Stimulated activated CD8-positive, alpha-beta memory T cell treated with anti-CD3 and anti-CD28 coated beads, Interleukin-4, amount 100 ng/mL, for 1 hour (primary cell): ENCODE measurements at regions not wholly inside any gene's neighbourhood (a gene's known extent, or its start where the extent isn't known, plus 50 kb on each side); places are given as distances from the start of the nearest gene placed in this dataset.

Experiments used
- DNase-seq, 2 donors: peaks; one replicate each; pipeline ENCODE4 v3.0.0-alpha.2; 2020; ENCODE audit warnings: low read depth in 2 of 2, low spot score in 1 of 2

DNA sequence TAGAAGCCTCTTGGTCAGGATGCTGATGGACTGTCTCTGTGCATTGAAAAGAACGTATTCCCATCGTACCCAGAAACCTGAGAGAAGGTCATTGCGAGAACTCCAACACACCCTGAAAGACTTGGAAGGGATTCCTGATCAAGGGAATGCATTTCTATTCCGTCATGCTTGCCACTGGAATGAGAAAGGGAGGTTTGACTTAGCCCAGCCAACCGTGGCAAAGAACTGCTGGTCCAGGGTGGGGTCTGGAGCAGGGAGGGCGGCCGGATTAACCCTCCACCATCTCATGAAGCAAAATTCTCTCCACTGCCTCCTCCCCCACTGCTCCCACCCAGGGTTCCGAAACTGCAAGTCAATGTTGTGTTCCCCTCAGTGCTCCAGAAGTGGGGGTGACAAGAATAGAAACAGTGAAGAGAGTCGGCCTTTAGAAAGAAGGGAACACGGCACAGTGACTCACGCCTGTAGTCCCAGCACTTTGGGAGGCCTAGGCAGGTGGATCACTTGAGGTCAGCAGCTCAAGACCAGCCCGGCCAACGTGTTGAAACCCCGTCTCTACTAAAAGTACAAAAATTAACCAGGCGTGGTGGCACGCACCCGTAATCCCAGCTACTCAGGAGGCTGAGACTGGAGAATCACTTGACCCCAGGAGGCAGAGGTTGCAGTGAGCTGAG is 137.5 kb upstream of the MGMT start:
- DNase-seq = no peak

DNA sequence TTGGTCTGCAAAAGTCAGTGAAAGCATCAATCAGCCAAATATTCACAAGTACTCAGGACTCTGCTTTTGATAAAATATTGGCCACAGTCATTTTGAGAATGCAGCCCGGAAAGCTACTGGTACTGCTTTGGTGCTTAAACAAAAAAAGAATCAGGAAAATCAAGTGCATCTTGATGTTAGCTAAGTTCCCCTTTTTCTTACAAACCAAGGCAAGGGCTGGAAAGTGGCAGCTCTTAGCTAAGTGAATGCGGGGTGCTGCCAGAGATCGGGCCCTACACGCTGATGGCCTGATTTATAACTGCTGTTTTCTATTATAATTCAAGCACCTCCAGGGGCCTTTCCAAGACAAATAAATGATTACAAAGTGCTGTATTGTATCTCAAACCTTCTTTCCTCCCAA is 136.8 kb upstream of the MGMT start:
- DNase-seq = no peak

DNA sequence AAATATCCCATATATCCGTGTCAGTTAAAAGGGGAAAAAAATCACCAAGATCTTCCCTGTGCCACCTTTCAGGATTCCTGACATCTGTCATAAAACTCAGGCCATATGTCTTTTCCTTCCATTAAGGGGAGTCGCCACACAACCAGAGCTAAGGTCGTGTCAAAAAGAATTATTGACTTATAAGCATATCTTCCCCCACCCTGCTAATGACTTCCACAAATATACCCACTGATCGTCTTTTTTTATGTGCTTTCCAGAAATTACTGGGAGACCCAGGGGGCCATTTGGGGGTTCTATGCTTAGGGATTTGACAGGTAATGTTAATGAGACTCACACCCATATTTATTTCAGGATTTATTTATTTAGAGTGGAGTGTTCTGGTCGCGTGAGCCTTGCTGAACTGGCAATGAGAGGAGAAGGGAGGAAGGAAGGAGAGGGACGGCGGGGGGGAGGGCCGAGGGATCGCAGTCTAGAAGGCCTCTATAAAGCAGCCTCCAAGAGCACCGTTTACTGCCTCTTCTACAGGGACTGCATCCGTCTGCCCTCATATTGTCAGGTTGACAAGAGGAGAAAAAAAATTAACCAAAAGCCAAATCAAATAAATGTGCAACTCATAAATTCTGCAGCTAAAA is 135.7 kb upstream of the MGMT start:
- DNase-seq = no peak

DNA sequence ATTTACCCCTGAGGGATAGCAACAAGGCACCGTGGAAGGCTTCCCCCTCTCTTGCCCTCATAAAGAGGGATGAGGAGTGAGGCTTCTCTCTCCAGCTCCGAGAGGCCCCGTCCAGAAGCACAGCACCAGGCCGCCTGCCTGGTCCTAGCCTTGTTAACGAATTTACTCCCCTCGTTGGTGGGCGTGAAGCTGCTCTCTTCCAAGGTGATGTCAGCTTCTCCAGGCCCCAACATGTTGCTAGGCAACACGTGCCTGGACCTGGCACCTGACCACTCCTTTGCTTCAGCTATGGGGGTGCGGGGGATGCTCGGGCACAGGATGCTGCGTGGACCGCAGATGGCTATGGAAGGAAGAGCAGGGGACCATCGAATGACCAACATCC is 135.2 kb upstream of the MGMT start:
- no peak for DNase-seq

DNA sequence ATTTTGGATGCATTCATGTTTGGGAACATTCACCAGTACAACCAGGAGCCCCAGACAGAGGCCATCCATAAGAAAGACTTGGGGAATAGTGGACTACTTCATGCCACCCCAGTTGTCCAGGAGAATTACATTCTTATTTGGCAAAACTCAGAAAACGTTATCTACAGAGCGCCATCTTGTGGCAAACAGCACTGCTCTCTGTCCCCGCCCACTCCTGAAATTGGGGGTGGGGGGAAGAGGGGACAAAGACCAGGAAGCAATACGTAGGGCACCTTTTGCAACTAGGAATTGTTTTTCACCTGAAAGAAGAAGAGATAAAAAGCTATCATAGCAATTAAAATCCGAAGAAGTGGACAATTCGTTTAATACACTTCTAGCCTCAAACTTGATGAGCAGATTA is 134.6 kb upstream of the MGMT start:
- DNase-seq = no peak

DNA sequence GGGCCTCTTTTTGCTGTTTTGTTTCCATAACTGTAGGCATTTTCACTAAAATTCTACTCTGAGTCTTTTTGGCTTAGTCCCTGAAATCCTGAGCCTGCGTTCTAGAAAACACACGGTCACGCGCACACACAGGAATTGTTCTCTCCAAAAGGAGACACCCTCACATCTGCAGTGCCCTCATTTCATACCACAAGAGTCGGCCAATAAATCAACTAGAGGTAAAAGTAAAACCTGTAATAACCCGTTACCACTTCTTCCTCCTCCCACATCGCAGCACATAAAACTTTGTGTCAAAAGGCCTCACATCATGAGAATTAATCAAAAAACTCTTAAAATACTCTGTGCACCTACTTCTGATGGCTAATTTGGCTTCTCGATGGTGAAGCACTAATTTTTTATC is 133.3 kb upstream of the MGMT start:
- DNase-seq = no peak

DNA sequence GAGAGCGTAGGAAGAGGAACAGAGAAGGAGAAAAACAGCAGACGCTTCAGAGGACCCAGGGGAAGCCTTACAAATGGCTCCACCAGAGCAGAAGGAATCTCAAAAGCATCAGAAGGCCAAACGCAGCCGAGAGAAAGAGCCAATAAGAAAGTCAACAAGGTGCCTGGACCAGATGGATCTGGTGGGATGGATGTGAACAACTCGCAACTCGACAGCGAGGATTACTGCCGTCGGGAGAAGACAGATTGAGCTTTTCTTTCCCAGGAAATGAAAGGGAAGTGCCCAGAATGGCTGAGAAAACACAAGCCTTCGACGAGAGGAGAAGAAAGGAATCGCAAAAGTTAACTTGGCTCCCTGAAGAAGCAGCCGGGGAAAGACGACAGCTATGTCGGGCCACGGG is 132.8 kb upstream of the MGMT start:
- no peak for DNase-seq

DNA sequence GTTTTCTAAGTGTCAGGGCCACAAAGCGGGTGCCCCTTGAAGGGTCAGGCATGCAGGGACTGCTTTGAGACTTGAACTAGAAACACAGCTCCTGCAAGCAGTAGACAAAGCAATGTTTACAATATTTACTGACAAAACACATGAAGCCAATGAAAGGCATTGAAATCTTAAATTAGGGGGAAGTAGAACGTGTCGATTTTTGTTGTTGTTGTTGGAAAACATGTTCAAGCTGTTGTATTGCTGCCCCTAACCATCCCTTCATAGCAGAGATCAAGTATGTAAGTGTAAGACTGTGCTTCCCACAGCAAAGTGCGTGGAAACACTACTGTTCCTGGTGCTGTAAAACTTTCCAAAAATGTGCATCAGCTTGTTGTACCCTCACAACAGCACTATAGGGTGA is 131.6 kb upstream of the MGMT start:
- DNase-seq = no peak

DNA sequence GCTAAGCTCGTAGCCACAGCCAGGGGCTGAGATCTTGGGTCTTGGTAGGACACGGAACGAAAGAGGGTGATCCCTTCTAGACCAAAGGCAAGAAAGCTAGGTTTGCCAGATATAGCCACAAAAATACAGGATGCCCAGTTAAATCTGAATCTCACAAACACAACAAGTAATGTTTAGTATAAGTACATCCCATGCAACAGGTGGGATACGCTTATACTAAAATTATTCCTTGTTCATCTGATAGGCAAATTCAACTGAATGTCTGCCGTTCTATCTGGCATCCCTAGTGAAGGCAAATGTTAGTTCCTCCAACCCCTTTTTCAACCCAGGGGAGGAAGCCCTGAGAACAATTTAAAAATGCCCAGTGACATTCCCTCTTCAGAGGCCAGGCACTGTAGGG is 131.1 kb upstream of the MGMT start:
- no peak for DNase-seq

DNA sequence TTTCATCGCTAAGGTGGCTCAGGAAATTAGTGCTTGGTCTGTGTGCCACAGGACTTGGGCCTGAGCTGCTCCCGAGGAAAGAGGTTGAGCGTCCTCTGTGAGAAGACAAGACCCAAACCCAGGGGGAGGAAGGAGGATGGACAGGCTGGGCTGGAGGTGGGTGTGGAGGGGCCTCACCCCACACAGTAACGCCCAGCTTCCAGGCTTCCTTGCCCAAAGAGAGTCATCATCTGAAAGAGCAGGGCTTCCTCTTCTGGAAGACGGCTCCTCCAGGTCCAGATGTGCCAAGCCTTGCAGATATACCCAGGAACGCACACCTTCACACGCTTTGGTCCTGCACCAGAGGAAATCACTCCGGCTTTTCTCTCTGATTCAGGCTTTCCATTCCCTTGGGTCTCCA is 127.8 kb upstream of the MGMT start:
- no peak for DNase-seq

DNA sequence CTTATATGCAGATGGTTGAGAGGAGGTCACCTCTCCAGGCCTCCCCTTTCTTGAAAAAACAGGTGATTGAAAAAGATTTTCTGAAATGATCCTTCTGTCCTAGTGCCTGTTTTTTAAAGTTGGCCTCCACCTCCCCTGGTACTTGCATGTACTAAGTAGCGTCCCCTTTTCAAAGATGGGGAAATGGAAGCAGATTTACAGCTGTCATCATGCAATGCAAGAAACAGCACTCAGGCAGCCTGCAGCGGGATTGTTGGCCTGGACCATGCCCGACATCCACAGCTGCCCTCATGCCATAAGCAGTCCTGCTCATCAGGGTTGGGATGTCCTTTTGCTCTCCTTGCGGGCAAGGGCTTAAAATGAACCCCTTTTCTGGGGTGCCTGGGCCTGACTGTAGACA is 127.2 kb upstream of the MGMT start:
- DNase-seq = no peak

DNA sequence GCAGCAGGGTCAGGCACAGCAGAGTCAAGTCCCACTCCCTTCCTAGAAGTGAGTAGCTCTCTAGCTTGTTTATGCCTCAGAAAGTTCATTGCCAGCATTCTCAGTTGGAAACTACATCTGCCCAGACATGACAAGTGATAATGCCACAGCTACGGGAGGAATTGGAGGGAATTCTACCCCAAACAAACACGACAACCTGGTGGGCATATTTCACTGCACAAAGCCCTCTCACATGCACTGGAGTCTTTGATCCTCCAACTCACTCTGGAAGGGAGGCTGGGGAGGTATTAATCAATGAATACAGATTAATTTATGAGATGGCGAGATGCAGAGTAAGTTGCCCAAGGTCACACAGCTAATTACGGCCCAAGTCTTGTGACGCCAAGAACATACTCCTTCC is 126.0 kb upstream of the MGMT start:
- DNase-seq = no peak

DNA sequence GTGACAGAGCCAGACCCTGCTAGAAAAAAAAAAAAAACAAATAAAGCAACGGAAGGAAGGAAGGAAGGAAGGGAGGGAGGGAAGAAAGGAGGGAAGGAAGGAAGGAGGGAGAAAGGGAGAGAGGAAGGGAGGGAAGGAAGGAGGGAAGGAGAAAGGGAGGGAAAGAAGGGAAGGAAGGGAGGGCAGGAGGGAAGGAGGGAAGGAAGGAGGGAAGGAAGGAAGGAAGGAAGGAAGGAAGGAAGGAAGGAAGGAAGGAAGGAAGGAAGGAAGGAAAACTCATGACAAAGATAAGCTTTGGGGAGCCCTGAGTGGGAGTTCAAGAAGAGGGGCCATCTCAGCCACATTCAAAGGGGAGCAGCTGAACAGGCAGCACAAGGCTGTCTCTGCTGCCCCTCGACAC is 124.7 kb upstream of the MGMT start:
- DNase-seq = no peak

DNA sequence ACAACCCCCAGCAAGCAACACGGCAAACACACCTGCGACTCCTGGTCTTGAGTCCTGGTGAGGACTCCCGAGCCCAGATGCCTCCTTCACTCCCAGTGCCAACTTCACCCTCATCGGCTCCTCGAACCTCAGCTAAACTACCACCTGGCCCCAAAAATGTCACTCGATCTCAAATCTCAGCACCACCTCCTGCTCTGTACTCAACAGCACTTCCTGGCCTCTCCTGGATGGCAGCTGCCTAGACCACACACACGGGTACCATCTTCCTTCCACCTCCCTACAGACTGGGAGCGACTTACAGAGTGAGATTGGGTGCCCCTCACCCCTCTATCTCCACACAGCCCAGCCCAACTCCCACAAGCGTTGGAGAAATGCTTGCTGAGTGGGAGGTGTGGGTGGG is 123.9 kb upstream of the MGMT start:
- DNase-seq = no peak

DNA sequence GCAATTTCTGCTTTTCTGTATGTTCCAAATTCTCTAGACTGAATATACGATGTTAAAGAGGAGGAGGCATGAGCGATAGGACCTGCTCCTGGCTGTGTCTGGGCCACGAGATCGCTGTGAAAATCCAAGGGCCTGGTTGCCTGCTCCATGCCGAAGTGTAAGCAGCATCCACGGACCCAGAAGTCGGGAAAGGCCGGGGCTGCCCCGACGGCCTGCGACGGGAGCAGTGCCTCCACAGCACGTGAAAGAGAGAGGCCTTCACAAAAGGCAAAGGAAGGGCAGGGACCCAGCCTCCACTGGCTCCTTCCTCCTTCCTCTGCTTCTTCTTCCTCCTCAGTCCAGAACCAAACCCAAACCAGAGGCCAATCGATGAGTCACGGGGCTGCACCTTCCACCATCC is 122.9 kb upstream of the MGMT start:
- DNase-seq = no peak

DNA sequence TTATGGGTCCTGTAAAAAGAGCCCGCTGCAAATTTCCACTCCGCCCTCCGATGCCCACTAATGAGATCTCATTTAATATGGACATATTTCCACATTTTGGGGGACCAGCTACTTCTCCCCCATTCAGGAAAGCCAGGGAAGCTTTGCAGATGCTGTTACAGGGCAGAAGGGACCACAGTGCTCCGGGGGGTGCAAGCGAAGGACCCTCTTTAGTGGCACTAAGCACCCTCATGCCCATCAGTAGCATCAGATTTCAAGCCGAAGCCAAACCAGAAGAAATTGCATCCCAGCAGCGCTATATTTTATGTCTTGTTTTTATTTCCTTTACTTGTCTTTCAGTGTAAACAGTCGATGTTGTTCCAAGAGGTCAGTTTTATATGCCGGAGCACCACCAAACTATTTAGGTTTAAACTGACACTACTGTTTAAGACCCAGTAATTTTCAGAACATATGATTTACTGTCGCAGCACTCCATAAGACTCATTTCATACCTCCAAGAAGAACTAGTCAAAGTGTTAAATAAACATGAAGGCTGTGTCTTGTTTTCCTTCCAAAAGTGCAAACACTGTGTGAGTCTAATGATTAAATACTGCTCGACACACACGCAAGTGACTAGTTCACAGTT is 122.2 kb upstream of the MGMT start:
- DNase-seq = no peak

DNA sequence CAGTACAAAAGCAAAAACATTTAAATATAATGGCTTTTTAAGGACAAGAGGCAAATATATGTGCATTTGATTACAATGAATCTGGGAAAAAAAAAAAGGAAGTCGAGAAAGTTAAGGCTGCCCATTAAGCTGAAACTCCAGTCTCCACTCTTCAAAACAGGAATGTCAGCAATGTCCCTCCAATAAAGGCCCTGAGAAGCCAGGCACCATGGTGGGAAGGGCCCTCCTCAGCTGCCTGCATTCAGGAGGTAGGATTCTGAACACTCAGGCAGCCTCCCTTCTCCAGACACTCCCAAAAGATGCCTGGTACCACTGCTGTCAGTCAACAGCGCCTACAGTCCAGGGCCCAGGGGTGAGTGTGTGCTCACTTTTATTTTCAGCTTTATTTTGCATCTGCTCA is 121.3 kb upstream of the MGMT start:
- DNase-seq = no peak

DNA sequence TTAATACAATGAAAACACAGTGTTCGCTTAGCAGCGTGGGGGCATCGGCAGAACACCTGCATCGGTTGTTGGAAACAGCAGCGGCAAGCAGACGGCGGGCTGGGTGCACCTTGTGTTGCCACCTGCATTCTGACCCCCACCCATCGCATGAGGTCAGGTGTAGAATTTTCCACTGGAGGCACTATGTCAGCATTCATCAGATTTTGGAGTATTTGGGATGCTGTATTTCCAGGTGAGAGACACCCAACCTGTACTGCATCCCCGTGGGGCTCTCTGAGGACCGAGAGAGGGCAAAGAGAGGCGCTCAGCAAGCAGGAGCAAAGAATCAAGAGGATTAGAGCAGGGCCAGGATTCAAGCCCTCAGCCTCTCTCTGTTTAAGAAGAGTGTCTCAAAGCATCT is 116.4 kb upstream of the MGMT start:
- DNase-seq = no peak

DNA sequence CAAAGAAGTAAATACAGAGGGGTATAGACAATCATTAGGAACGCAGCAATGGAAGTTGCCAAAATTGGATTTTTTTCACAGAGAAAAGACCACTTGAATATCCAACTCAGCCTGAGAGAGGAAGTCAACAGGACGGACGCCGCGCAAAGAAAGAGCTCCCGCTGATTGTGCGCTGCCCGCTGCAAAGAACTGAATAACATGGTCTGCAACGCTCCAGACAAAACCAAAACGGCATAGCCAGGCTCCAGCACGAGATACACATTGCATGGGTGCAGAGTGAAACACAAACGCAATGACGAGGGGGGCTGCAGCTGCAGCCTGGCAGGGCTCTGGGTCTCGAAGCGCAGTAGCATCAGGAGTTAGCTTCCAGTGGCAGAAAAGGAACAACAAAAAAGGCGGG is 113.9 kb upstream of the MGMT start:
- DNase-seq = no peak

DNA sequence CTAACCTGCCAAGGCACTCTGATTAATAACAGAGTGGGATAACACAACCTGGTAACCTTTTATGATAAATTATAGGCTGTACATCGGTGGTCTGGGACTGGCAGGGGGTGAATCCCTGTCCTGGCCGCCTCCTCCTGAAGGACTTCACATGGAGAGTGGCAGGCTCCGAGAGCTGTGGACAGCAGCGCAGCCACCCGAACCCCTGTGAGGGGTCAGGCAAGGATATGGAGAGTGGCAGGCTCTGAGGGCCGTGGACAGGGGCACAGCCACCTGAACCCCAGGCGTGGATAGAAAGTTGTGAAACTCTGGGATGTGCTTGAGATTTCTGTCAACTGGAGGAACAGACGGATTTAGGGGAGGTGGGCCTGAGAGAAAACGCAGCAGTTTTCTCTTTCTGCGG is 107.0 kb upstream of the MGMT start:
- no peak for DNase-seq

DNA sequence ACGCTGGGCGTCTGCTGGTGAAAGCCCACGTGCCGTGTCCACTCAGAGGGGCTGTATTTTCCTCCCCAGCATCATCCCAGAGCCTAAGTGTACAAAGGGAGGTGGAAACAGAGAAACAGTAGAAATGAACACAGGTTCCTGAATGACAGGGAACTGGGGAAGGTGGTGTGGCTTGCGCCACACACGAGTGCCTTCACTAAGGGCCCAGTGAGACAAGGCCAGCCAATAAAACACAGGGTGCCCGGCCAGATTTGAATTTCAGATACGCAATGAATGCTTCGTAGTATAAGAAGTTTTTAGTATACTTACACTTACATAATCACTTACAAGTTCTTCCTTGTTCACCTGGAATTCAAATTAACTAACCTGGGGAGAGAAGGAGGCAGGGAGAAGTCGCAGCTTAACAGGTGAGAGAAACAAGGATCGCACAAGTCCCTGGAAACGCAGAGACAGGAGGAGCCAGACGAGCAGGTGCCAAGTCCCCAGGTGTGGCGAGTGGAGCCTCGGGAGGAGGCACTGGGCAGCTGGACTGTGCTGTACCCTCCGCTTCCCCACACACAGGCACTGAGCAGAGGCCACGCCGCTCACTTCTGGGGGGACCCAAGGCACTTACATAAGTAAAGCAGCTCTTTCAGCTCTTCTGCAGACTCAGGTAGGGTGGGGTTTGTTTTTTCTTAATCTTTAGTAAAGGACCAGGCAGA is 105.2 kb upstream of the MGMT start:
- DNase-seq = no peak

DNA sequence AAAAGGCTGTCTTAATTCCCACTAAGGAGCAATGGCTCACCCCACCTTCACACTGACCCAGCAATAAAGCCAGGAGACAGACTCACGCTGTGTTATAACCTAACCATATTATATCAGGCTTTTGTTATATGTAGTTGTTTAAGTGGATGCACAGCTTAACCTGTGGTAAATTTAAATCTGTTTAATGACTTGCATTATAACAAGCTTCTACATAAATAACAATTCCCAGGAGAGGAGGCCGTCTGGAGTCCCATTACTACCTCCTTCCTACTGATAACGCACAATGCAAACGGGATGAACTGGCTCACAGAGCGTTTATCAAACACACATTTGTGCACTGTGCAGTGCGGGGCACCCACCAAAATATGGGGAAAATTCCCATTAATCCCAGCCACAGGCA is 102.1 kb upstream of the MGMT start:
- no peak for DNase-seq
